ENCODE measurements at regions not wholly inside any gene's neighbourhood (a gene's known extent, or its start where the extent isn't known, plus 50 kb on each side); places are given as distances from the start of the nearest gene placed in this dataset.

GRCh38 chr21:28228636-28228995 is 764.1 kb downstream of the LTN1 start:
- no peak for TF ChIP-seq CTCF (IDR thresholded peaks at IDR 0.05; ENCODE audit: low read depth, low read length, missing control alignments)
- Histone ChIP-seq H3K36me3 (replicated peaks) (no peaks in the 10 kb centered on the region), H3K27me3 (replicated peaks) (no peaks in the 10 kb centered on the region), H3K27ac (peak overlapping the region; percentile 83), H3K4me3 (ENCODE audit: low read depth, low read length) (no peak overlapping the region)
- in situ Hi-C loops (cut with HindIII; ENCODE audit: low pct_ligation_motif_present, low sequenced_read_pairs): no loop called here
- DNase-seq: no peak

- H3K36me3 ChIP-seq (replicated peaks): no peaks in the 10 kb centered on the region
- H3K4me3 ChIP-seq (ENCODE audit: low read depth, low read length): no peak overlapping the region
- H3K27ac ChIP-seq: no peak overlapping the region
- DNase-seq: no peak
- no peaks in the 10 kb centered on the region for H3K27me3 ChIP-seq (replicated peaks)
- in situ Hi-C loops (cut with HindIII; ENCODE audit: low pct_ligation_motif_present, low sequenced_read_pairs): no loop called here
- TF ChIP-seq CTCF (IDR thresholded peaks at IDR 0.05; ENCODE audit: low read depth, low read length, missing control alignments): no peak
These were observed 764.6 kb downstream of the LTN1 start for GRCh38 chr21:28227881-28228635.

- Histone ChIP-seq H3K27ac (no peak overlapping the region), H3K36me3 (replicated peaks) (no peaks in the 10 kb centered on the region), H3K4me3 (ENCODE audit: low read depth, low read length) (no peak overlapping the region), H3K27me3 (replicated peaks) (no peaks in the 10 kb centered on the region)
- no peak for DNase-seq
- in situ Hi-C loops (cut with HindIII; ENCODE audit: low pct_ligation_motif_present, low sequenced_read_pairs): no loop called here
- TF ChIP-seq CTCF (IDR thresholded peaks at IDR 0.05; ENCODE audit: low read depth, low read length, missing control alignments): no peak
These were observed 766.1 kb downstream of the LTN1 start for GRCh38 chr21:28226563-28226962.

- Histone ChIP-seq H3K27me3 (replicated peaks) (no peaks in the 10 kb centered on the region), H3K27ac (no peak overlapping the region), H3K36me3 (replicated peaks) (no peaks in the 10 kb centered on the region), H3K4me3 (ENCODE audit: low read depth, low read length) (no peak overlapping the region)
- in situ Hi-C loops (cut with HindIII; ENCODE audit: low pct_ligation_motif_present, low sequenced_read_pairs): no loop called here
- no peak for TF ChIP-seq CTCF (IDR thresholded peaks at IDR 0.05; ENCODE audit: low read depth, low read length, missing control alignments)
- no peak for DNase-seq
These were observed 768.4 kb downstream of the LTN1 start for GRCh38 chr21:28224191-28224726.

- Histone ChIP-seq H3K36me3 (replicated peaks) (no peaks in the 10 kb centered on the region), H3K27ac (no peak overlapping the region), H3K4me3 (ENCODE audit: low read depth, low read length) (no peak overlapping the region), H3K27me3 (replicated peaks) (no peaks in the 10 kb centered on the region)
- in situ Hi-C loops (cut with HindIII; ENCODE audit: low pct_ligation_motif_present, low sequenced_read_pairs): no loop called here
- no peak for DNase-seq
- TF ChIP-seq CTCF (IDR thresholded peaks at IDR 0.05; ENCODE audit: low read depth, low read length, missing control alignments): no peak
These were observed 770.7 kb downstream of the LTN1 start for GRCh38 chr21:28221984-28222383.

GRCh38 chr21:28220680-28221079 is 772.0 kb downstream of the LTN1 start:
- no peak for DNase-seq
- TF ChIP-seq CTCF (IDR thresholded peaks at IDR 0.05; ENCODE audit: low read depth, low read length, missing control alignments): no peak
- in situ Hi-C loops (cut with HindIII; ENCODE audit: low pct_ligation_motif_present, low sequenced_read_pairs): no loop called here

More at GRCh38 chr21:28220680-28221079, 772.0 kb downstream of the LTN1 start:
- Histone ChIP-seq H3K4me3 (ENCODE audit: low read depth, low read length) (no peak overlapping the region), H3K36me3 (replicated peaks) (no peaks in the 10 kb centered on the region), H3K27ac (no peak overlapping the region), H3K27me3 (replicated peaks) (no peaks in the 10 kb centered on the region)

Measured in brain microvascular endothelial cell (primary cell).